ENCODE measurements at regions not wholly inside any gene's neighbourhood (a gene's known extent, or its start where the extent isn't known, plus 50 kb on each side); places are given as distances from the start of the nearest gene placed in this dataset.

DNA sequence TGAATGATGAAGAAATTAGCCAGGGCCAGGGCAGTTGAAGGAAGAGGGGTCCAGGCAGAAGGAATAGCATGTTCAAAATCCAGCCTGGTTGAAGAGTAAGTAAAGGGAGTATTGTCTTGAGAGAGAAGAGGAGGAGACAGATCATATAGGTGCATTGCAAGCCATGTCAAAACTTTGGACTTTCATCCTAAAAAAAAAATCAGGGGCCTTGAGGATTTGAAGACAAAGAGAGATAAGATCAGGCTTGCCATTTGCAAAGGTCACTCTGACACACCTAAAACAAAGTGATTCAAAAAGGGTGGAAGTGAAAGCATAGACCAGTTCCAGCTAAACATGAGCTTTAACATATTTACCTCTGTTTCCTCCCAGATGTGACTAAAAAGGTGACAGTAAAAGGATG is 95.7 kb upstream of the DRD2 start:
- no peak for TF ChIP-seq HDGF (IDR thresholded peaks at IDR 0.05; ENCODE audit: borderline replicate concordance)
- TF ChIP-seq SP1 (IDR thresholded peaks at IDR 0.05) = no peak
- no peak for TF ChIP-seq L3MBTL2 (conservative IDR thresholded peaks at IDR 0.05)
- TF ChIP-seq BHLHE40 (IDR thresholded peaks at IDR 0.05; ENCODE audit: borderline replicate concordance) = no peak
- TF ChIP-seq FOXA1 (IDR thresholded peaks at IDR 0.05) = no peak
- TF ChIP-seq ZNF384 (IDR thresholded peaks at IDR 0.05) = no peak
- TF ChIP-seq ELF4 (IDR thresholded peaks at IDR 0.05) = no peak
- TF ChIP-seq TARDBP (IDR thresholded peaks at IDR 0.05) = no peak
- TF ChIP-seq ARNT (IDR thresholded peaks at IDR 0.05) = no peak
- TF ChIP-seq FOXK2 (IDR thresholded peaks at IDR 0.05) = no peak
- TF ChIP-seq, protein P1, sequence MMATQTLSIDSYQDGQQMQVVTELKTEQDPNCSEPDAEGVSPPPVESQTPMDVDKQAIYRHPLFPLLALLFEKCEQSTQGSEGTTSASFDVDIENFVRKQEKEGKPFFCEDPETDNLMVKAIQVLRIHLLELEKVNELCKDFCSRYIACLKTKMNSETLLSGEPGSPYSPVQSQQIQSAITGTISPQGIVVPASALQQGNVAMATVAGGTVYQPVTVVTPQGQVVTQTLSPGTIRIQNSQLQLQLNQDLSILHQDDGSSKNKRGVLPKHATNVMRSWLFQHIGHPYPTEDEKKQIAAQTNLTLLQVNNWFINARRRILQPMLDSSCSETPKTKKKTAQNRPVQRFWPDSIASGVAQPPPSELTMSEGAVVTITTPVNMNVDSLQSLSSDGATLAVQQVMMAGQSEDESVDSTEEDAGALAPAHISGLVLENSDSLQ (IDR thresholded peaks at IDR 0.05) = no peak
- TF ChIP-seq FOXM1 (IDR thresholded peaks at IDR 0.05; ENCODE audit: borderline replicate concordance) = no peak

Data from HEK293T (cell line).